GM10266 (cell line): ENCODE measurements at regions not wholly inside any gene's neighbourhood (a gene's known extent, or its start where the extent isn't known, plus 50 kb on each side); places are given as distances from the start of the nearest gene placed in this dataset.

Experiments used
- DNase-seq: peaks from one replicate; pipeline ENCODE4 v3.0.0; 2012; ENCODE audit errors: extremely low spot score
- CTCF ChIP-seq: IDR thresholded peaks from 2 replicates; pipeline ENCODE4 v1.5.1; 2012; ENCODE audit warnings: mild to moderate bottlenecking, low read depth; ENCODE audit not compliant: control insufficient read depth, insufficient read depth; ENCODE audit errors: missing control alignments

- DNase-seq, result no peak
- no peak for TF ChIP-seq CTCF
These were observed 282.5 kb upstream of the TMPO start for GRCh38 chr12:98232753-98233390.

GRCh38 chr12:98235301-98235700 is 280.1 kb upstream of the TMPO start:
- no peak for TF ChIP-seq CTCF
- no peak for DNase-seq

GRCh38 chr12:98238515-98239130 is 276.8 kb upstream of the TMPO start:
- DNase-seq, result no peak
- TF ChIP-seq CTCF, result no peak

- no peak for TF ChIP-seq CTCF
These were observed 272.2 kb upstream of the TMPO start for GRCh38 chr12:98243190-98243589.

GRCh38 chr12:98244136-98244535 is 271.3 kb upstream of the TMPO start:
- TF ChIP-seq CTCF, result no peak
- no peak for DNase-seq

More at GRCh38 chr12:98243190-98243589, 272.2 kb upstream of the TMPO start:
- DNase-seq, result no peak

- no peak for DNase-seq
- TF ChIP-seq CTCF, result no peak
These were observed 262.0 kb upstream of the TMPO start for GRCh38 chr12:98253207-98254037.
